Peyer's patch (tissue), 4 donors: ENCODE measurements at regions not wholly inside any gene's neighbourhood (a gene's known extent, or its start where the extent isn't known, plus 50 kb on each side); places are given as distances from the start of the nearest gene placed in this dataset.

Experiments used
- POLR2A ChIP-seq, 2 donors: fragments of 450-650 bp; IDR thresholded peaks; one replicate each; pipeline ENCODE4 v1.5.1; 2017; ENCODE audit warnings: antibody characterized with exemption in 2 of 2, mild to moderate bottlenecking in 2 of 2, moderate library complexity in 2 of 2
- TF ChIP-seq, protein P1 (sequence below), 6 experiments: fragments of 450-650 bp in 4 of 6; fragments of 200-600 bp in 2 of 6; sonication (generic) in 1 of 6; IDR thresholded peaks; one replicate each; pipeline ENCODE4 v1.5.1; 2017 to 2019; ENCODE audit warnings: antibody characterized with exemption in 6 of 6, mild to moderate bottlenecking in 3 of 6, moderate library complexity in 1 of 6

DNA sequence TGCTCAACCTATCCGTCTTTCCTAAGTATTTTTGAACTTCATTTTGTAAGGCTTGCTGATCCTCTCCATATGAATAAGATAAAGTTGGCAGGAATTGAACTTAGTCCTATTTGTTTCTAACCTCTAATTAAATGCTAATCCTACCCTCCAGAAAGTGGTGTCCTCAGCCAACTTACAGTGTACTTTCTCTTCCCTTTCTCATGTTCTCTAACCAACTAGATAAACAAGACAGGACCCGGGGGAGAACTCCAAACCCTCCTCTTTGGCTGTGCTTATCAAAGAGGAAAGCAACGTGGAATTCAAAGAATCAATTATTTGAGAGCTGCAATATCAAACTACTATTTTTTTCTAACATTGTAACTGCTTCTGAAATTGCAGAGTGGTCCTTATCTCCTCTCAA, 56.5 kb upstream of the NRSN1 start:
- TF ChIP-seq, protein P1, sequence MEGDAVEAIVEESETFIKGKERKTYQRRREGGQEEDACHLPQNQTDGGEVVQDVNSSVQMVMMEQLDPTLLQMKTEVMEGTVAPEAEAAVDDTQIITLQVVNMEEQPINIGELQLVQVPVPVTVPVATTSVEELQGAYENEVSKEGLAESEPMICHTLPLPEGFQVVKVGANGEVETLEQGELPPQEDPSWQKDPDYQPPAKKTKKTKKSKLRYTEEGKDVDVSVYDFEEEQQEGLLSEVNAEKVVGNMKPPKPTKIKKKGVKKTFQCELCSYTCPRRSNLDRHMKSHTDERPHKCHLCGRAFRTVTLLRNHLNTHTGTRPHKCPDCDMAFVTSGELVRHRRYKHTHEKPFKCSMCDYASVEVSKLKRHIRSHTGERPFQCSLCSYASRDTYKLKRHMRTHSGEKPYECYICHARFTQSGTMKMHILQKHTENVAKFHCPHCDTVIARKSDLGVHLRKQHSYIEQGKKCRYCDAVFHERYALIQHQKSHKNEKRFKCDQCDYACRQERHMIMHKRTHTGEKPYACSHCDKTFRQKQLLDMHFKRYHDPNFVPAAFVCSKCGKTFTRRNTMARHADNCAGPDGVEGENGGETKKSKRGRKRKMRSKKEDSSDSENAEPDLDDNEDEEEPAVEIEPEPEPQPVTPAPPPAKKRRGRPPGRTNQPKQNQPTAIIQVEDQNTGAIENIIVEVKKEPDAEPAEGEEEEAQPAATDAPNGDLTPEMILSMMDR (IDR thresholded peaks at IDR 0.05), result no peak
- TF ChIP-seq POLR2A (IDR thresholded peaks at IDR 0.05), result no peak
